GM19043 (cell line): ENCODE measurements at regions not wholly inside any gene's neighbourhood (a gene's known extent, or its start where the extent isn't known, plus 50 kb on each side); places are given as distances from the start of the nearest gene placed in this dataset.
A peak's percentile ranks its signal among the peaks of the same experiment; 100 is the strongest.

Experiments used
- ATAC-seq: cut with Tn5 transposase; IDR thresholded peaks from one replicate; pipeline ENCODE4 v1.9.1; 2021; ENCODE audit warnings: low read depth; ENCODE audit not compliant: unreplicated experiment

DNA sequence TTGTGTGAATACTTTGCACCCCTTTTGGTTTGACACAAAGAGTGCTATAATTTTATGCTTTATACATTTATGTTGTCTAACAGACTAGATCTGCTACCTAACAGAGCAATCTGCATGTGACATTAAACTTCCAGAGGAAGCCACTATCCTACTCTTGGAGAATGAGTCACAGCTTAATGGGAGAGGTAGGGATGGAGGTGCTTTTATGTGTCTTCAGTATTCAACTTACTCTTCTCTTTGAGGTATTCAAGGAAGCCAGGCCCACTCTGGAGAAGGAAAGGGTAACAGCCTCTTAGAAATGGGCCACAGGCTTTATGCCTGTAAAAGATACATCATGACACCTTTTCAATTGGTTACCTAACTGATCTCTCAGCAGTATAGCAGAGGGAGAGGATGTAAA is 85.8 kb upstream of the NEUROD1 start:
- no peak for ATAC-seq

DNA sequence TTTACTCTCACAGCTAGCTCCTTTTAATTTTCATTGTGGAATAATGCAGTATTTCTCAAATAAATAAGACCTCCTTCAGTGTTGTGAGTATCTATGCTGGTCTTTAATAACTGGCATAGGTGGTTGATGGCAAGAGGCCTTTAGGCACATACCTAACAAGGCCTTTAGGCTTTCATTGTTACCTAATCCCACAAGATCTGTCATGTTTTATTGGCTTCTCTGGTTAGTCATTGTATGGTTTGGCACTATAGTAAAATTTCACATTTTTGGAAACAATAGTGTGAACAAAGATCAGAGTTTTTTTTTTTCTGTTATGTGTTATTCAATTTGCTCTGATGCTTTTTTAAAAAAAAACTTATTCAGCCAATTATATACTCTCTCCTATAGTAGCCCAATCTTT is 89.8 kb upstream of the NEUROD1 start:
- no peak for ATAC-seq

DNA sequence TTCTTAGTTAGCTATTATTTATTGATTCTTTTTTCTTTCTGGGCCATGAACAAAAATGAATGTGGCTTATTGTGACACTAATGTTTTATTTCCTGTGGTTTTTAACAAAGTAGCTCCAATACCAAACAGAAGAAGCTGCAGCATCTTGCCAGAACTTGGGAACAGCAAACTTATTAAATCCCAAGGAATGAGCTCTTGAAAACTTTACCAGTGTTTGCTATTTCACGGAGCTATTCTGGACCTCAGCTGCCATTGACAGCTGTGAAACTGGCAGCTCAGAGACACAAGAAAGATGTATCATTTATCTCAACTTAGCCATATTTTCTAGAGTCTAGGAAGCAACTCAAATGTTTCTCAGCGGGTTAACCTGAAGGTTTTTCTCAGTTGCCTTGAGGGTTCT is 91.0 kb upstream of the NEUROD1 start:
- no peak for ATAC-seq

DNA sequence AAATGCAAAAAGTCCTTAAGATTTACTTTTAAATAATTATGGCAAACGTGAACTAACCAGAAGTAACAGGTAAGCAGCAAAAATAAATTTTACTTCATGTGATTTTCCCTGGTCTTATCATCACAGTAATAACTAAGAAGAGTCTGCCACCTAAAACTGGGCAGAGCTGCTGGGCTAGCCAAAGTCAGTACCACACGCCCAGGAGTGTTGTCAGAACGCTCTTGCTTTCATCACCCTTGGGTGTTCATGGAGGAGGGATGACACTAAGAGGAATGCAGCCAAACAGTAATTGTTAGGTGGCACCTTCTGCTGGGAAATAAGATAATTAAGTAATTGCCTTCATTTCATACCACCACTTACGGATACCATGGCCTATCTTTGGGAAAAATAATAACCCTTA is 92.0 kb upstream of the NEUROD1 start:
- no peak for ATAC-seq

DNA sequence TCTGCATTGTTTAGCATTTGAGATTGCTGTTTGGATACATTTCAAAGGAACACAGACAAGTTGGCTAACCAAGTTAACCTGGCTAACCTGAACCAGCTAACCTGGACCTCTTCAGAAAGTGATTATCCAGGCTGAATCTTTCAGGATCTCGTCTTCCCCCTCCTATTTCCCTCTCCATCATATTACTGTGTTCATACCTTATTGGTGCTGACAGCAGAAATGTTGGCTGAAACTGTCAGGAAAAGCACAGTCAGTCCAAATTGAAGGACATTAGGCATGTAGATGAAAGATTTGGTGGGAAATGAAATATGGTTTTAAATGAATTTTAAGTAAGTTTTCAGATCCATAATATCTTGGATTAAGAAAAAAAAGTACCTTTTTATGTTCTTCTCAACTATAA is 92.5 kb upstream of the NEUROD1 start:
- ATAC-seq: no peak

DNA sequence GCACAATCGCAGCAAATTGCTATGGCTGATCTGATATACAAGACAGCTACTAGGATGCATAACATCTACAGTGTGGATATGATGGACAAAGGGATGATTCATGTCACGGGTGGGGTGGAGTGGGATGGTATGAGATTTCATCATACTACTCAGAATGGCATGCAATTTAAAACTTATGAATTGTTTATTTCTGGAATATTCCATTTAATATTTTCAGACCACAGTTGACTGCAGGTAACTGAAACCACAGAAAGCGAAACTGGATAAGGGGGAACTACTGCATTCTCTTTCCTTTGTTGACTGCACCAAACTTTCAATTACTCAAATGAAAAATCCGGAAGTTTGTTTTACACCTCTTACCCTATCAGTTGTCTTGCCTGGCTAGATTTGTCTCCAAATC is 94.4 kb upstream of the NEUROD1 start:
- ATAC-seq: peak; percentile 52

DNA sequence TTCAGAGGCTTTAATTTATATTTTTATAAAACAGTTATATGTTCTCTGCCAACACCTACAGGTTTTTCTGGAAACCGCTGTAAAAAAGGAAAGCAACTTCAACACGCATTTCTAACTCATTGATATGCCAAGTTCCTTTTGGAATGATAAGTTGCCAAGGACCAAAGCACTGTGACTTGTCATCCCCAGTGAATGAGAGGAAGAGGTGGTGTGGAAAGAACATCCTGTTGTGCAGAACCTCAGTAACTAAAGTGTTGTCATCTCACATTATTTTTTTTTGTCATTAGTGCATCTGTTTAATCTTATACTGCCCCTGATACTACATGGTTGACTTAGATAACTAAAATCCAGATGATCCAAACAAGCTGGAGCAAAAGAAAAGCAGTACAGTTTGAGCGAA is 96.0 kb upstream of the NEUROD1 start:
- no peak for ATAC-seq

DNA sequence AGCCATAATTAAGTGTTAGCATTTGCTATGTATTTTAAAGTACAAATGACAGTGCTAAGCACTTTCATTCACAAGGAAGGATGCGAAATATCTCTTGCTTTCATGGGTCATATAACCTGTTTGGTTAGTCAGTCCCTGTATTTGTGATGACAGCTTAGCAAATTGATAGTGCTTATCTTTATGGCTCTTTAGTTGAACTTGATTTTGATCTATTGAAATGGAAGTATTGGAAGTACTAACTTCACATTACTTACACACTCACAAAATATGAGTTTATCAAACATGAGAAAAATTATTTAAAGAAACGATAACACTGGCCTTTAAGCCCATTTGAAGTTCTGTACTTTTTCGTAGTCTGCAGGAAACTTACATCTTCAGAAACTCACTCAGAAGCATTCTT is 97.4 kb upstream of the NEUROD1 start:
- ATAC-seq: no peak

DNA sequence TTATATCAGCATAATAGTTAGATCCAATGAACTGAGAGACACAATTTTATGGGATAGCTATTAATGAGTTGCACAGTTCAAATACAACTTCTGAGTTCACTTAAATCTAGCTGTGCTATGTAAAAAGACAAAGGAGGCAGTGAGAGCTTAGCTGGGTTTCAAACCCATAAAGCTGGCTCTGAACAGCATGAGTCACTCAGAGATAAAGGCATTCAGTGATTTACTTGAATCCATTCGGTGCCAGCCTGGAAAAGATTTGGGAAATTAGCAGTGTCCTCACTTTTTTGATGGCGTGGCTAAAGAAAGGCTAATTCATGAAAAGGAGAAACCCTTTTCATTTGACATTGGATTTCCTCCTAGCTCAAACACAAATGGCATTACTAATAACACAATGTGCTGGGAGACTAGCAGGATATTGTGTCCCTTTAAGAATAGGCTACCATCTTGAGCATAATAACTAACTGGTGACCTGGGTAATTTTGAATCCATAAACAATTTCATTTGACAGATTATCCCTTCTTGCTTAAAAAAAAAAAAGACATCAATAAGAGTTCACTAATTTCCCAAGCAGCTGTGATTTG is 98.4 kb upstream of the NEUROD1 start:
- ATAC-seq: no peak

DNA sequence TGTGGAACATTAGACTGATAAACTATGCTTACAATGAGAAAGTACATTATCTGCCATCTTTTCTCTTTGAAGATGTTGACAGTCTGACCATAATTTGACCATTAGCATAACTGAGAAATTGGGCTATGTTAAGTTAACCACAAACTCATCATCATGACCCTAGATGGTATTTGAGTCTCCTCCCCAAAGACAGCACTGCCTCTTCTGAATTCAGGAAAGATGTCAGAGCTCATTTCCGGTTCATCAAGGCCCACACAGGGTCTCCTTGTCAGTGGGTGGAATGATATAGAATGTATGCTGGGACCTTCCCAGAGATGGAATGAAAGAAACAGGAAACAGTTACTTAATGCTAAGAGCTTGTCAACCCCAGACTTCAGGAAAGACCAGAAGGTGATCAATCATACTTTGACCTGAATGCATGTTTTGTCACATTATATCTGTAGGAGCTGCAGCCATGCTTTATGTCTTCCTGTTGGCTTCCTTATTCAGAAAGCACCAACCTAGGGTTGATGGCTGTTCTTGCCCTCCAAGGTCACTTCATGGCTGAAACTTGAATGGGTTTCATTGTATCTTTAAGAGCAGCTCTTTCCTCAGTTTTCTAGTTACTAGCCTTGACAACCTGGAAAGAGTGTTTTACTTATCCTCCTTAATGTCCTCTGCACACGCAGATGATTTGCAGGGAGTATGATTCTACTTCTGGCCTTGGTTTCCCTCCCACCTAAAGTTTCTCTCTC is 99.1 kb upstream of the NEUROD1 start:
- ATAC-seq: peak; percentile 20

DNA sequence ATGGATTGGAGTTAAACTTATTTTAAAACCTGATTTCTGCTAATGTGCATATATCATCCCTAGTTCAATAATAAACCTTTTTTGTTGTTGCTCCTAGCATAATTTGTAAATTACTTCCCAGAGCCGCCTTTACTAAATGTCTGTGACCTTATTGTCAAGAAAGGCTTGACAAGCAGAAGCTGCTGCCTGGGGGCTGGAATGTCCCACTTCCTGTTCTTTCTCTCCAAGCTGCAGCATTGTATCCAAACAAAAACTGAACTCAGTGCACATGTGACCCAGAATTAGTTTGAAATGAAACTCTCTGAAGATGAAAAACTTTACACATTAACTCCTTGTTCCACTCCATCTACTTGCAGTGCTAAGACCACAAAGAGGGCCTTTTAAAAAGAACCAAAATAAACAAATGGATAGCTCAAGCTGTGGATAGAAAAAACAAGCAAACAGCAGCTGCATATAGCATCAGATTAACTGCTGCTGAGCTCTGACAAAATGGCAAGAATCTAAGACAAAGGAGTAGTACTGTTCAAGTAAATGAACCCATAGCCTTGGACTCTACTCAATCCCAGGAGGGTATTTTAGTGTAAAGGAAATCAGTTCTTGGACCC is 99.8 kb upstream of the NEUROD1 start:
- ATAC-seq: peak; percentile 80

DNA sequence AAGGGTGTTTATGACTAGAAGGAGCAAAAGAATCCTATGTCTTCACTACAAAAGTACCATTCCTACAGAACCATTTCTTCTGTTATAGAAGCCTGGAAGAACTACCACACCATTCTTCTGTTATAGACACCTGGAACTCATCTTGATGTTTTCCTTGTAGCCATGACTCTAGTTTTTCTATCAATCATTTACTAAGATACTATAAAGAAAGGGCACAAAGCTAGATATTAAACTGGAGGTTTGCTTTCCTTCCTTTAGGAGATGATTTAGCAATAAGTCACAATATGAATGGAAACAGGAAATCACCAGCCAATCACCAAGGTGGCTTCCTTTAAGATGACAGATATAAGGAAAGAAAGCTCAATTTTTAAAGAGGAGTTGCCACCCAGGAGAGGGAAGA is 100.3 kb upstream of the NEUROD1 start:
- peak; percentile 23 for ATAC-seq

DNA sequence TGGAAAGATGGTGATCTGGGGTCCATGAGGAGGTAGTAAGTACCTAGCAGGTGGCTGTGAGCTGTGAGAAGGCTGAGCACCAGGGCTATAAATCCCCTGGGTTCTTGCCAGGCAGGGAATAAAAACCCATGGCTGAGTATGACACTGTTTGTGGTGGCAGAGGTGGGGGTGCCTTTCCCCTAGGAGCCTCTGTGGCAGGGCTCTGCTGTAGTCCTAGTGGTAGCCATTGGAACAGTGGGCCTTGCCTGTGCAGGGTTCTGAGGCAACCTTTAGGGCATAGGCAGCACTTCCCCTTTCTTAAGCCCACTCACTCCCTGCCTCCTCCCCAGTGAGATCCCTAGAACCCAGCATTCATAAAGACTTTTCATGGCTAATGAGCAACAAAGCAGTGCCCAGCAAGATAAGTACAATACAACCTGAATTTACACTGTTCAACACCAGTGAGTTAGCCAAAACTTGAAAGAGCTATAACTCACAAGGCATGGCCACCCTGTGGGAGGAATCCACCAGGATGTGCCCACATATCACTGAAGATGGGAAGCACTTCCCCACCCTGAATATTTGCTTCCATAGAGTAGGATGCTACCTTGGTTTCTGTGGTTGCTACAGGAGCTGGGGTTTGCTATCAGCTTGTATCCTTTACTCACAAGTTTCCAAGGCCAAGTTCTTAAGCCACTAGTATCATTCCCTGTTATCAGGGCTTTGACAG is 100.9 kb upstream of the NEUROD1 start:
- ATAC-seq: peak; percentile 33

DNA sequence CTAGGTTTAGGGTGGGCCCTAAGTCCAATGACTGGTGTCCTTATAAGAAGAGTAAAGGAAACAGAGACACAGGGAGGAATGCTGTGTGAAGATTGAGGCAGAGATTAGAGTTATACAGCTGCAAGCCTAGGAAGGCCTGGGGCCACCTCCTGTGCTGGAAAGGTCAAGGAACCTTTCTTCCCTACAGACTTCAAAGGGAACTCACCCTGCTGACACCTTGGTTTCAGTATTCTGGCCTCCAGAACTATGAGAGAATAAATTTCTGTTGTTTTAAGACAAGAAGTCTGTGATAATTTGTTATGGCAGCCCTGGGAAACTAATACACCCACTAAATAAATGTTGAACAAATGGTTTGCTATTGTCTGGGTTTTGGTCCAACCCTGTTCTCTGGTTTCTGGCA is 102.3 kb upstream of the NEUROD1 start:
- no peak for ATAC-seq

DNA sequence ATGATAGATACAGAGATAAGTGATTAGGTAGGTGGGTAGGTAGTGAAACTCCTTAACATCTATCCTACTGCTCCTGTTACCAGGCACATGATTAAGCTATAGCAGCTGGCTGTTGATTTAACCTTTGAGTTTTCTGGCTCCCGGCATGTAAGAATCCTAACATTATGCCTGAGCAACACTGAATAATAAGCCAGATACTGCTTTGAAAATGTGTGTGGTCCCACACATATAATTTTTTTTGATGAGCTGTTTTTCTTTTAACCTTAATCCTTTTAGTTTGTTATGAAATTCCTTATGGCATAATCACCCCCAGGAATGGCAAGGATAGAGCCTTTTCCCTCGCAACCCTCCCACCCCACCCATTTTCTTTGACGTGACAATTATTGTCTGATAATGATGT is 104.2 kb upstream of the NEUROD1 start:
- no peak for ATAC-seq

DNA sequence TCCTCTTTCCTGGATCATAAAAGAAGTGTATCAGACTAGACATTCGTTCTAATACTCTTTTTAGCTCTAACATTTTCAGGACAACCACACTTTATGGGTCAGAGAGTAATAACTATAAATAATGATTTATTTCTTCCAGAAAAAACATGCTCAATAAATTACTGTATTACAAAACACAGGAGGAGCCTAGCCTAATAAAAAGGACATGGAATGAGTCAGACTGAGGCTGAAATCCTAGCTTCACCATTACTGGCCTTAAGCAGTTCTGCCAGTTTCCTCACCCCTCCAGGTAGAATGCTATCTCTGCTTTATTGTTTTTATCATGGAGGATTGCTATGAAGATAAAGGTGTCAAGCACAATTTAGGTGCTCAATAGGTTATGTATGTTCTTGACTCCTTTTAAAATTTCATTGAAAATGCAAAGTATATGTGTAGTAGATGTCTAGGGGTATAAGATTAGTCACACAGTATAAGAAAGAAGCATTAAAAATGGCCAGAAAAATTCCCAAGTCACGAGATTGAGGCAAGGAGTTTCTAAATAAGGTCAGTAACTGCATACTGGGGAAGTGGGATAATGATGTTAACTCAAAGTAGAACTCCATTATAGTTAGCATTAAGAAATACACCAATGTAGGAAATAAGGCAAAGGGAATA is 105.5 kb upstream of the NEUROD1 start:
- ATAC-seq: no peak

DNA sequence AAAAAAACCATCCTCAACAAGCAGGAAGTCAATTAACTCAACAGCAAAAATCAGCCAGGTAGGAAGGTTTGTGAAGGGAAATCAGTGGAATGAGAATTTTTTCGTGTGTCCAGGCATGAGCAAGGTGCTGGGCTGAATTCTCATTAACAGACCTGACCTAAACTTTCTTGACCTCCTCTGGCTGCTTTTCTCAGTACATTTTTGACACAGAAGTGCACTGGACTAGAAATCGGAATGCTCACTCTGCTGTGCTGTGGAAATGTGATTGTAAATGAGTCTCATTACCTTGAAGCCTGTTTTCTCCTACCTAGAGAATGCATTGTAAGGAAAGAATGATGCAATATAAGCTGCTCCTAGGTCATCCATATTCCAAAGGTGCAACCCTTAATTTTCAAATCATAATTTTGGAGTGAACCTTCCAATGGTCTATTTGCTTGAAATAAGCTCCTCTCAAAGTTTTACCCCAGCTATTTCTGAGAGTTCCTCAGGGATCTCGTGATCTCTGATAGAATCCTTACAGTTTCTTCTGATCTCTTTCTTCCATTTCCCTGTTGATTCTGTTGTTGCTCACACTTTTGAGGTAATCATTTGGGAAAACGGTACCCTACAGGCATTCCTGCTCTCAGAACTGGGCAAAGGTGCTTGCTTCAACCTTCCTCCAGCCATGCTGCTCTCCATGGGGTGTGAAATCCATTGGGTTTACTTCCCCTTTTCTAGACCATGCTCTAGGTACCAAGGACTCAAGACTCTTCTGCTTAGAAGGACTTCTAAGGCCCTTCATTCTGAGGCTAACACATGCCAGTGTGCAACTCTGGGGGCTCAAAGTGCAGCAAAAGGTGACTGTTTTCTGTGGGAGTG is 104.9 kb upstream of the ITPRID2 start:
- ATAC-seq: no peak

DNA sequence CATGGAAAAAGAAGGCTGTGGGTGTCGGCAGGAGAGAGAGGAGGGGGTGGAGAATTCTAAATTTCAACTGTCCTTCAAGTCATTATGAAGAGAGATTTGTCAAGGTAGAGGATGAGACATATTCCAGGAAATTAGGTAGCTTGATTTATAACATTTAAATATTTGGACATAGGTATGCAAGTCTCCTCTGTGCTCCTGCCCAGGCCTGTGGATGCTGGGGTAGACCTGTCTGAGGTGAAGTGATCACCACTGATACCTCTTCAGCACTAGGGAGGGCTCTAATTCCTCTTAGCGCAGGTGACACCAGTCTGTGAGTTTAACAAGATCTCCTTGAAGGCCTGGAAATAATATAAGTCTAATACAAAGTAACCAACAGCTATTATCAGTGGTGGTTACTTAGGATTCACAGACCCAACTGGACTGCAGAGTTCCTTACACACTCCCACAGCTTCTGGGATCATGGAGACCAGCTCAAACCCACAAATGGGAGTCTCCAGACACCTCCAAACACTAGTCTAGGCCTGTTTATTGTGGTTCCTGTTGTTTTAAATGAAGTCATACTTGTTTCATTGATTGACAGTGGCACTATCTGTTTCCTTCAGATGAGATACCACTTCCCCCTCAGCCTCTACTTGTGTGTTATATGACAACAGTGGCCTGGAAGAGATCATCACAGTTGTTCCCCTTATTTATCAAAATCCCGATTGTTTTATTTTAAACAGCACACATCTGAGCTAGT is 104.1 kb upstream of the ITPRID2 start:
- ATAC-seq: no peak

DNA sequence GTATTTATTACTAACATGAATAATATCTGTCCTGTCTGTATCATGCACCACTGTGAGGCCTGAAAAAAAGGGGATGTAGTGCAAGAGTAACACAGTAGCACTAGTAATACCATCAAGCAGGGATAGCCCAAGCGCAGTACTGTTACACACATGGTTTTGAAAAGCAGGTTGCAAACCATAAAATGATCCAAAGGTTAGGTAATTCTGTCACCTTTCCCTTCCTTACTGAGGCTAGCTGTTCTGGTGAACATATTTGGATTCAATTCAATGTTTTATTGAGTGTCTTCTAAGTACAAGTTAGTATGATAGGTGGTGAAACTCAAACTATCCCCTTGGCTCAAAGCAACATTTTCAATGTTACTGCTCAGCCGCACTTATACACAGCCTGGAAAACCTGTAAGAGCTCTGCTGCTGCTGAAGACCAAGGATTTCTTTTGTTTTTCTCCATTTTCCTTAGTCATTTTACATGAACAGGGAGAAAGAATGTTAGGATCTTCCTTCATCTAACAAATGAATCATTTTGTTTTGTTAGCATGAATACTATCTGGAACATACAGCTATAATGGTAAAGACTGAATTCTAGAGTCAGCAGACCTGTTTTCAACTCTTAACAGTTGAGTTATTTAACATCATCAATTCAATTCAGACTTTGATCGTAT is 102.5 kb upstream of the ITPRID2 start:
- no peak for ATAC-seq
